HL-60/S4 treated with phorbol 12-myristate 13-acetate at 8.2 ng/mL for 4 days and 3 days (cell line): ENCODE measurements at regions not wholly inside any gene's neighbourhood (a gene's known extent, or its start where the extent isn't known, plus 50 kb on each side); places are given as distances from the start of the nearest gene placed in this dataset.

Experiments
- in situ Hi-C: fragments of 300-500 bp; cut with MboI; formaldehyde crosslinking; loops from 2 replicates; pipeline ENCODE4 v1.15.0; 2022; ENCODE audit warnings: low sequenced_read_pairs

DNA sequence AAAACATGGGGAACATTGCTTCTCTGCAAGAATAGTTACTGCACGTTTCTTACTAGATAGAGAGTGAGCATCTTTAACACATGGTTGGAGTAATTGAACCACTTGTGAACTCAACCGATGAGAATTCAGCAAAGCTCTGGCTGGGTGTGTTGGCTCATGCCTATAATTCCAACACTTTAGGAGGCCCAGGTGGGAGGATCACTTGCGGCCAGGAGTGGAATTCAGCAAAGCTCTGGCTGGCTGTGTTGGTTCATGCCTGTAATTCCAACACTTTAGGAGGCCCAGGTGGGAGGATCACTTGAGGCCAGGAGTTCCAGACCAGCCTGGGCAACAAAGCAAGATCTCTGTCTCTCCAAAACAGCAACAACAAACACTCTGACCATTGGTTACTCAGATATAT is 865.9 kb downstream of the KCNJ2 start:
- in situ Hi-C loops = no loop called here

DNA sequence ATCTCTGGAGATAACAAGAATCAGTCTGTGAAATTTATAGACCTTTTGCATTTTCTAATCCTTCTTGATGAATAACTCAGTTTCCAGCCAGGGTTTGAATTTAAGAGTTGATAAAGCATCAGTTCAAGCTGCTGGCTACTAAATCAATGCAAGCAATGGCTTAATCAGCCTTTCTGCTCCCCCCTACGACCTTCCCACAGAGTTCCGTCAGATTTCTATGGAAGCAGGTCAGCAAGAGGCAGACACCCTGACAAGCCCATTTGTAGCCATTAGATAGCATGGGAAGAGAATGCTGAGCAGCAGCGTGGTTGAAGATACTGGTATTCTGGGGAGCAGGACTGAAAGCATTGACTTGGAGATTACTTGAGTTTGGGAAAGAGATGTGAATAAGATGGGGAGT is 868.1 kb downstream of the KCNJ2 start:
- in situ Hi-C loops = no loop called here

DNA sequence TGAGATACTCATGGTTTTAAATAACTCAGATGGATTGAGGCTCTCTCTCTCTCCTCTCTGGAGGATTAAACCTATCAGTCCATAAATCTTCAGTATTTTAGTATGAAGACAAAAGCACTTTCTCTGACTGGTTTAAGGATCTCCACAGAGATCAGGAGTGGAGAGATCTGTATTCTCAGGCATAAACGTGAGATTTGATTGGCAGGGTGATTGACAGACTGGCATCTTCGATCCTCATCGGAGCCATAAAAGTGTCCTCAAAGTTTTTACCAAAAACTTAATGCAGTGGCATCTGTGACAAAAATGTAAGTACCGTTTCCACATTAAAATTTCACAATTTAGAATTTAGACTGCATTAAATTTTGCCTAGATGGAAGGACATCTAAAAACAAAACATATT is 870.1 kb downstream of the KCNJ2 start:
- in situ Hi-C loops = no loop called here

DNA sequence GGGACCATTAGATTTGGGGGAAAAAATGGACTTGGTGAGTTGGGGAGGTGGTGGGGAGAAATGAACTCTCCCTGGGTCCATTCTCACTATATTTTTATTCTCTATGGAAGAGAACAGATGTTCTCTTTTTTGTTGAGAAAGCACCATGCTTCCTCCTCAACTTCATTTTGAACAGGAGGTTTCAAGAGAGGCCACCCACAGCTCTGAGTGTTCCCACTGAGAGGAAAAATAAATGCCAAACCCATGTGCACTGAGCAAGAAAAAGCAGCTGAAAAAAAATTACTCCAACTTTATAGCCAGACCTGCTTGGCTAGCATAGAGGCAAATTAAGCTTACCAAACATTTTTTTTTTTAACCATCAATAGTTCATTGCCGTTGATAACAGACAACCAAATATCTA is 883.6 kb downstream of the KCNJ2 start:
- in situ Hi-C loops = no loop called here

DNA sequence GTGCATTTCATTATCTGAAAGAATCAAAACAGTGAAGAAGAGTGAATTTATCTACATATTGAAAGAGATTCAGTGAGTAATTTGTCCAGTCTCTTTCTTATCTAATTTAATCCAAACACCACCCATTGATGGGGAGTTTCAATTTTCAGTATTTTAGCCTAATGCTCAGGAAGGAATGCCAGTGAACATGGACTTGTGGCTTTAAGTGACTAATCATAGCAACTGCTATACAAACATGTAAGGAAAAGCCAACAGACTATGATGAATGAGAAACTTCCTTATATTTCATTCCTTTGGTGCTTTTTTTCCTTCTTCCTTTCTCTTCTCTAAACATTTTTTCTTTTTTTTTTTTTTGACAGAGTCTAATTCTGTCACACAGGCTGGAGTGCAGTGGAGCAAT is 885.8 kb downstream of the KCNJ2 start:
- in situ Hi-C loops = no loop called here

DNA sequence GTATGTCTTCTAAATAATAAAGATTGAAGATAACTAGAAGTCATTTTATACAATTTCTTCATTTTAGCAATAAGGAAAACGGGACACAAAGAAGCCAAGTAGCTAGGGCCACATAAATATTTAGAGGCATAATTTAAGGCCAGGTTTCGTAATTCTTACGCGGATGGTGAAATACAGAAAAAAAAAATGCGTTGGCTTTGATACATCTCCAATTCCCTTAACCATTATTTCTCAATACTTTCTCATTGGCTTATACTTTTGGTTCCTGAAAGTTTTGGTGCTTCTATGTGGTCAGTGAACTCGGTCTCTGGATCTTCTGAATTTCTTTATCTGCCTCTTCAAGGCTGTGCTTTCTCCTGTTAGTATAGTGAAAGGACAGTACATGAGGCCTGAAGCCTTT is 888.1 kb downstream of the KCNJ2 start:
- in situ Hi-C loops = no loop called here

DNA sequence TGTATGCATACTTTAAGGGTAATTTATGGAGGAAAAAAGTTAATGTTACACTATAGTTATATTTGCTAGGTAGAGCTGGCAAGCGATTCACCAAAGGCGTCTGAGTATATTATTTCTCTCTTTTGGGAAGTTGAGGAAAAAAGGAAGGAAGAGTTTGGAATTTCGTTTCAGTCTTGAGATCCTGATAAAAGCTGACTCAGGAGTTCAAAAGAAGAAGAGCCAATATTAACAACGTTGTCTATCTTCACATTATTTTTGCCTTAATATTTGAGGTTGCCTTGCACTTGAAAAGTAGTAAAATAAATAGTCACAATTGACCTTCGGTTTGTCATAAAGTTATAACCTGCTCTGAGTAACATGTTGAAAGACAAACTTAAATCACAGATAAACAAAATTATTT is 888.6 kb downstream of the KCNJ2 start:
- in situ Hi-C loops = no loop called here

DNA sequence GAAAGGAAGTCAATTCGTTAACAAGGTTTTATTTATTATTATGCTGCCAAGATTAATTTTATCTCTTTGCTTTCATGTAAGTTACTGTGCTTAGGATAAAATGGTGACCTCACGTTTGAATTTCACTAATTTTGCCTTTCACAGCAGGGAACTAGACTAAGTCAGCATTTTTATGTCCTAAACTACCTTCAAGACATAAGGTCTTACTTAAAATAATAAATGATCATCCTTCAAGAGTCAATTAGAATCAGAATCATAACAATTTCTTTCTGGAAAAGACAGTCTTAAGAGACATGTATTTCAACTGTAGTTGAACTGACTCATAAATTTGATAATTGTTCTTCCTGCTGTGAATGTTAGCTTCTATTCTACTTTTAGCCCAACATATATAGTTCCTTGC is 893.8 kb downstream of the KCNJ2 start:
- in situ Hi-C loops = no loop called here

DNA sequence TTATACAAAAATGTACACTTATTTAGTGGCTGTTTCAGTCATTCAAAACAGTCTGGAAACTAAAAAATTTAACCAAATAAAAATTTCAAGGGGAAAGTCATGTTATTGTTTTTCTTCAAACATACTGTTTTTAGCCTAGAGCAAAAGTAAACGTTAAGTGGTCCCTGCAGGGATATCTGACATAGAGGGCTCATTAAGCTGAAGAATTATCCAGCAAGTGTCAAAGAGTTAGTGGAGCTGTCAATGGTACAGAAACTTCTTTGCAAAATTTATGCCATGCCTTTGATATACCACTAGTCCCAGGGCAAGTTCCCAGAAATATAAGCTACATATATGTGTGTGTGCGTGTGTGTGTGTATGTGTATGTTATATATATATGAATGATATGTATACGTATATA is 894.2 kb downstream of the KCNJ2 start:
- in situ Hi-C loops = no loop called here

DNA sequence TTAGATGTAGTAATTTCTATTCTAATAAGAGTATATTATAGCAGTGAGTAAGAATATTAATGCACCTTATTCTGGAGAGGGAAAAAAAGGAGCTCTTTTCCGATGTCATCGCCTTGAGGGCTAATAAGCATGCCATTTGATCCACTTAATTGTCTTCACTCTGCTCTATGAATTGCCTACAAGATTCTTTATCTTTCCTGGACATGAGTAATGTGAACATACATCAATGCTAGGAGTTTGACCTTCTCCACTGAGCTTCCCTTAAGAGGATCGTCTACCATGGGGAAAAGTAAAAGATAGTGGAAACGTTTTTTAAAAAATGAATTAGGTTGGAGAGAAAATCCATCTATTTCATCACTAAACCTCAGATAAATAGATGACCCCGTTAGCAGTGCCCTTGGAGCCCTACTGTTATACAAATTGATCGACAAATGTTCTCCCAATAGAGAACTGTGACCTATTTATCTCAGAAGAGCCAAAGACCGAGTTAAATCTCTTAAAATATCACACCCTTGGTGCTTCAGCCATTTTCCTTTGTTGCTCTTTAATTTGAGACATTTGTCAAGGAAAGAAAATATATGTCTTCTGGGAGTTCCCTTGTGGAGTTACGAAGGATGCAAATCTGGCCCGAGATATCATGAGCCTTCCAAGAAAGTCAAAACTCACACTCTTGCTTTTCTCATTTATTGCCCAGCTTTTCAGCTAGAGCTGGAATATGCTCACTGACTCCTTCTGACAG is 898.5 kb downstream of the KCNJ2 start:
- in situ Hi-C loops = no loop called here

DNA sequence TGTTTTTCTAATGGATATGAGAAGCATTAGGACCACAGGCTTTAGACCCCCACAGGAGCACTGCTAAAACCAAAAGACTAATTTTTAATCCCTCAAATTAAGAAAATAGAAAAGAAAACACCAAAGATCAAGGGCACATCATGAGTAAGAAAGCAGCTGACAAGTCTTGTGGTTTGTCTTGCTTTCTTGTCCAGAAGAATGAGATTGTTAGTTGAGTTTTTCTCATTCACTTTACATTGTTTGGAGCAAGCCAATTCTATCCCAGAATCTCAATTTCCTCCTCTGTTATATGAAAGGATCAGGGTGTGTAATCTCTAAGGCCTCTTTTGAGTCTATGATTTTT is 899.0 kb downstream of the KCNJ2 start:
- in situ Hi-C loops = no loop called here

DNA sequence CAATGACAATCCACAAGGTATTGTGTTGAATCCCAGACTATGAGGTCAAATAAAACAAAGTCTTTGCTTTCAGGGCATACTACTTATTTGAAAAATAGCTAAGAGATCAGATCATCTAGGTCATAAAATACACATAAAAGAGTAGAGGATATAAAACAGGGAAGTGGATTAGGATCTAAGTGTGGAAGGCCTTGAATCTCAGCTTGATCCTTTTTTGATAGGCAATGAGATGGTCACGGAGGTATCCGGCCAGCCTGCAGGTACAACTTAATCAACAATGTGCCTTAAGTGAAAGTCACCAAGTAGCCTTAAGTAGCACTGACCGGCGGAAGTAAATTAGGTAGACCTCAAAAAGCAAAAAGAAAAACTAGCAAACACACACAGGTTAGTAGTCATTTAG is 901.7 kb downstream of the KCNJ2 start:
- in situ Hi-C loops = no loop called here

DNA sequence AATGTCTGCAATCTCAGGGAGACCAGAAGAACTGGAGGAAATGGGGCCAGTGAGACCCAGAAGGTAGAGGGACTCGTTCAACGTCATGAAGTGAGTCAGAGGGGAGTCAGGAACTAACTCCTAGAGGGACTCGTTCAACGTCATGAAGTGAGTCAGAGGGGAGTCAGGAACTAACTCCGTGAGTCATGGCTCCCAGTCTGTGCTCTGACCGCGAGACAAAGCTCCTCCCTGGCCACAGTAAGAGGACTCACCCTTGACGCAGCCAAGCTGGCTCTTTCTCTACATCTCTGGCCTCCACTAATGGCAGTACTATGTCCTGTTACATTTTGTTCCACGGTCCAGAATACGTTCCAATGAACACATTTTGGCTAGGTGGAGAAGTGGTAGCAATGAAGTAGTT is 902.5 kb downstream of the KCNJ2 start:
- in situ Hi-C loops = no loop called here

DNA sequence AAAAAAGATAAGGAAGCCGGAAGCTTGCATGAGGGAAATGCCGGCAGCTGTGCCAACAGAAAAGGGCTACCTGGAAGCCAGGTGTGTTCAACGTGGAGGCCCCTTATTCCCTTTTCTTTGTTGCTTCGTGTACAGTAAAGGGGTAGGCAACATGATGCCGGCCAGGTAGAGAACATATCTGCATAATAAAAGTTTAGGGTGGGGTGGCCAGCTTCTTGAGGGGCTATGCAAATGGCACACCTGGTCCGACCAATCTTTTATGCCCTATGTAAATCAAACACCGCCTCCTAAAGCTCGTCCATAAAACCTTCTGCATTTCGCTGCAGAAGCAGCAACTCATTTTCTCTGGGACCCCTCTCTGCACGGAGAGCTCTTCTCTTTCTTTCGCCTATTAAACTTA is 911.6 kb downstream of the KCNJ2 start:
- in situ Hi-C loops = no loop called here

DNA sequence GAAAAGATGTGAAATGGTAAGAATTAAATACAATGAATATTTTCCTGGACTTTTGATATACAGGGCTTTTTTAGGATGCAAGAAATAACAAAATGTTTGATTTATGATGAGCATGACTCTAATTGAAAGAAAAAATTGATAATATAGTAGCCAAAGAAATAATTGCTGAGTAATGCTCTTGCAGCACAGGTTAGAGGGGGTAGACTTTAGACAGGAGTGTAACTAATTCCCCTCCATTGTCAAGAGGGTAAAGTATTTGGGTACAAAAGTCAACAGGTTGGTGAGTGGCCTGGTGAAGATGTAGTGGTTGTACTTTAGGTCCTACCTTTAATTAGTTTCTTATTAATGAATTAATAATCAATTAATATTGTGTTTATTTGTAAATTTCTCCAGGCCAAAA is 912.3 kb downstream of the KCNJ2 start:
- in situ Hi-C loops = no loop called here

DNA sequence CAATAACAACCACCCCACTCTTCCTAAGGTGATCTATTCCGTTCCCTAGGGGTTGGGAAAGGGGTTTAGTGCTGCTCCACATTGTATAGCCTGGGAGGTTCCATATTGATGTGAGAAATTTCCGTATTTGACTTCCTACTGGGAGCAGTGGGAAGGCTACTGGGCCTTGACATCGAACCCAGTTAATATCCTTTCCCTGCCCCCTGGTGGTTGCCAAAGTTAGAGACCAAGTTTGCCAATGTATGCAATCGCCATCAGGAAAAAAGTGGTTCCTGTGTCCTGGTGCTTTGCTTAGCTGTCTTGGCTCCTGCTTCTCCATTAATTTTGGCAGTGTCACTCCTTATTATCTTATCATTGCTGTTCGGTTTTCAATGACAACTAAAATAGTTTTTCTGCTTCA is 914.9 kb downstream of the KCNJ2 start:
- in situ Hi-C loops = no loop called here

DNA sequence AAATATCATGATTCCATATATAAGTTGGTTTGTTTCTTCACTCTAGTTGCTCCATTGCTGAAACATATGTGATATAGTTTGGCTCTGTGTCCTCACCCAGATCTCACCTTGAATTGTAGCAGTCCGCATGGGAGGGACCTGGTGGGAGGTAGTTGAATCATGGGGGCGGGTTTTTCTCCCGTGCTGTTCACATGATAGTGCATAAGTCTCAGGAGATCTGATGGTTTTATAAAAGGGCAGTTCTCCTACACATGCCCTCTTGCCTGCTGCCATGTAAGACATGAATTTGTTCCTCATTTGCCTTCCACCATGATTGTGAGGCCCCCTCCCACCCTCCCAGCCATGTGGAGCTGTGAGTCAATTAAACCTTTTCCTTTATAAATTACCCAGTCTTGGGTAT is 915.5 kb downstream of the KCNJ2 start:
- in situ Hi-C loops = no loop called here

DNA sequence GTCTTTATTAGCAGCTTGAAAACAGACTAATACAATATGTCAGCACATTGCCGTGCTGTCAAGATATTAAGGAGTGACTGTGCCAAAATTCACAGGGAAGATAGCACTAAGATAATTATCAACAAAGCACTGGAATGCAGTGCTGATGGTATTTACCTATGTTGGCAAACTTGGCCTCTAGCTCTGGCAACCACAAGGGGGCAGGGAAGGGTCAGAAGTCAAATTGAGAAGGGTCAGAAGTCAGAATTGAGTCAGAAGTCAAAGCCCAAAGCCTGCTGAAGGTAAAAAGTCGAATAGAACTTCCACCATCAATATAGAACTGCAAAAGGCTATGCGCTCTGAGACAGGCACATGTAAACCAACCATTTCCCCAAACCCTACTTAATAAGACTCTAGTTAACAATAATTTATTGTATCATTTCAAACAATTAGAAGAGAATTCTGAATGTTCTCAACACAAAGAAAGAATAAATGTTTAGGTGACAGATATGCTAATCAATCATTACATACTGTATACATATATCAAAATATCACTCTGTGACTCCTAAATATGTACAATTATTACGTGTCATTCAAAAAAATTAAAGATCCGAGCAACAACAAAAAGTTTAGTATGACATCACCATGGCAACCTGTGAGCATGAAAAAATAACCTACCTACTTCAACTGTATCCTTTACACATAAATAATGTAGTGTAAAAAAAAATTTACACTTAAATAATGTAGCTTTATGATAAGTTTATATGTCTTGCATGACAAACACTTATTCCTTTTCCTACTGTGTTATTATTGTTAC is 916.1 kb downstream of the KCNJ2 start:
- in situ Hi-C loops = no loop called here

DNA sequence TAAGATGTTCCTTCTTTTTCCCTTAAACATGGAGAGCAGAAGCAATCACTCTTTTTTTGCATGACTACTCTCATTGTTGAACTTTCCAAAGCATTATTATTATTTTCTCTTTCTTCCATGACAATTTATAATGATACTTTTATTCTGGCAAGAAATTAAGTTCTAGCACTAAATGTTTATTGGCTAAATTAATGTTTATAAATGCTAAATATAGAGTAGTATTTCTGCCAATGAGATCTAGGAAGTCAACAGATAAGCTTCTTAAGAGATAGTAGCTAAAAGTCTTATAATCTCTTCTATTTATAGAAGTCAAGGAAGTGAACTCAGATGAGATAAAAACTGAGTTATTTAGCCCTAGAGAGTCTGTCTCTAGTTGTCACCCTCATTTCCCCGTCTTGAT is 920.1 kb downstream of the KCNJ2 start:
- in situ Hi-C loops = no loop called here

DNA sequence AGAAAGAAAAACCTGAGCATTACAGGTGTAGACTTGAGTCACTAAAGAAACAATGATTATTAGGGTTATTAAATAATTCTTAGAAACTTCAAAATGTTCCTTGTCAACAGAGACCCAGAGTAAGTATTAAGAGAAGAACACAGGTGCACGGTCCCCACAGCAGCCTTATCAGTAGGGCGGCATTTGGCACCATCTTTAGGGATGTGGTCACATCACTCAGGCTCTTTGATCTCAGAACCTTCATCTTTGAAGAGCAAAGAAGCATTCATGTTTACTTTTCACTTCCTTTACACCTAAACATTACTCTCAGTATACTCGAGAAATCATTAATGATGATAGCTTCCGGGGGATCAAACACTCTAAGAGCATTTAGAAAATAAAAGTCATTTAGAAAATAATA is 928.7 kb downstream of the KCNJ2 start:
- in situ Hi-C loops = no loop called here

DNA sequence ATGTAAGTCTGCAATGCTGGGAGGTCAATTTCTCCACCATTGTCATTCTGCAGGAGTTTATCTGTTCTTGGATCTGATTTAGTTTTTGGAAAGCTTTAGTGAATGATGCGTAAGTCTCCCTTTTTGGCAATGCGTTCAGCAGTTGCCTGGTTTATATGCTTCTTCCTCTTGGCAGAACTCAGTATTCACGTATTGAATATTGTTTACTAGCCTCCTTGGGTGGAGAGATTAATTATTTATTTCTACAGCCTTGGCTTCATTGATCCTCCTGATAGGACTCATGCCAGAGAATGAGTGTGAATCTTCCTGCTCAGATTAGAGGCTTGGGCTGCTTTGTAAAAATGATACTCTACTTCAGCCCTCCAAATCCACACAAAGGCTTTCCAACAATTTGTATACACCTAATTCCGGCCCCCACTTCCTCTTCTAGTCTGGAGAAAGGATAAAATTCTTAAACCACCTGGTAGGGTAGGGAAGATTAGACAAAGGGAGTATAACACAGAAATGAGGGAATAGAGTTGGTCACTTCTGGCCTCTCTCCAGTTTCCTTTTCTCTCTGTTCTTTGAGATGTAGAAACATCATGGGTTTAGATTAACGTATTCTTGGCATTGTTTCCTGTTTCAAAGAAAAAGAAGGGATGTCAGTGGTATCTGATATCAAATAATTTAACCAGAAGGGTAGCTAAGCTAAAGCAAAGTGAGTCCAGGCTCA is 929.8 kb downstream of the KCNJ2 start:
- in situ Hi-C loops = no loop called here

DNA sequence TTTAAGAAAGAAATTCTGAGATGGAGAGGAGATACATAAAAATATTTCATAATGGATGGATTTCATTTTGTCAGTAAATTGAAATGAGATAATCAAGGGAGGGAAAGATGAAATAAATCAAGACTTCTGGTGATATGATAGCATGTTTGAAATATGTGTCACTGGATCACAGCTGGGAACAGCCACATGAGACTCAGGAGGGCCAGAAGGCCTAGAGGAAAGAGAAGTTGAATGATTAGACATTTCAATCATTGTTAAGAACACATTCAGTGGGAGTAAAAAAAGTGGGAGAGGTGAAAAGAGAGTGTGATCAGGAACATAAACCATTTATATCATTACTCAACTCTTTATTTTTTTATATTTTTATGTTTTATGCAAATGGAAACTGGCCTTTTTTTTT is 933.4 kb downstream of the KCNJ2 start:
- in situ Hi-C loops = no loop called here
